ENCODE measurements at regions not wholly inside any gene's neighbourhood (a gene's known extent, or its start where the extent isn't known, plus 50 kb on each side); places are given as distances from the start of the nearest gene placed in this dataset.

DNA sequence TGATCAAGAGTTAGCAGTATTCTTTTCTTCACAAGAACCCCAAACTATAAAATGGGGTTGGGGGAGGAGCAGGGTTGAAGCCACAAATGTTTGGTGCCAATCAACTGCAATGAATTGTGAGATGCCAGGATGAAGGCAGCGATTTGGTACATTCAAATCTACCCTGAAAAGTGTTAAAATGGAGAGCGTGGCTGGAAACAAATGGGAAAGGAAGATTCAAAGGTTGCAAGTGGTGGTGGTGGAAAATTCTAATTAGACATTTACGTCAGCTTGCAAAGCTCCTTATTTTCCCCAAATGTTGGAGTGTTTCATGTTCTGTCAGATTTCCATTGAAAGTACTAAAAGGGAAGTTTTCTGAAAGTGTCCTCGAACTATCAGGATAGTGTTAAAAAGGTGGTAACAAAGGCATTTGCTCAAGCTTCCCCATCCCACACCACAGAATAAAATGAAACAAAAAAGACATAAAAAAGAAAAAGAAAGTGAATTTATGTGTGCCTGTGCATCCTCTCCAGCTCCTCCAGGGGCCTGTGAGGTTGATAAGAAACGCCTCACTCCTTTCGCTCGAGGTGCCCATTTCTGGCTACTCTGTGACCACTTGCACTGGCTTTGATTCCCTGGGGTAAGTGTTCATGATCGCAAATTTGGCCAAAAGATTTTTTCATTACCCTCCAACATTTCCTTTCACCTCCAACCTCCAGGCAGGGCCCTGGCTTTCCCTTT, 424.1 kb upstream of the POU3F3 start:
- TF ChIP-seq GATA2 (IDR thresholded peaks at IDR 0.05; ENCODE audit: low read depth, low read length), result no peak
- no peak for TF ChIP-seq GATA3 (IDR thresholded peaks at IDR 0.05; ENCODE audit: low read depth, low read length)
